ENCODE measurements at regions not wholly inside any gene's neighbourhood (a gene's known extent, or its start where the extent isn't known, plus 50 kb on each side); places are given as distances from the start of the nearest gene placed in this dataset. TPM values are rescaled to one million over a fixed set of nuclear protein-coding genes. Genes with fewer than 3 reads are reported as not detected.
A peak's percentile ranks its signal among the peaks of the same experiment; 100 is the strongest.

DNA sequence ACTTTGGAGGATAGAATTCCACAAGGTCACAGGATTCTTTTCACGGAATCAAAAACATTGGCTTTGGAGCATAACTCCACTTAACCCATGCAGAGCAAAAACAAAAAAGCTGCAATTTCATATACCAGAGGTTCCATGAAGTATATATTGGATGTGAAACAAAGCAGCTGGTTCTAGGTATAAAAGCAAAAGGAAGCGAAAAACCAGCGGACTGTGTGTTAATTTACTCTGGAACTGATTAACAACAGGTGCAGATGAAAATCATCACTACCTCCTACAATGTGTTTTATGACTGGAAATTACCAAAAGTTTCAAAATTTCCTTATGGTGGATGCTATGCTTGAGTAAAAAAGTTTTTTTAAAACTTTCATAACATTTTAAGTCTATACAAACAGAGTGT is 54.4 kb upstream of the LINC00305 start:
- no peak for DNase-seq (ENCODE audit: low read depth)
- no peak overlapping the region for H3K4me3 ChIP-seq (ENCODE audit: low read depth, low read length)
- TF ChIP-seq, protein P1, sequence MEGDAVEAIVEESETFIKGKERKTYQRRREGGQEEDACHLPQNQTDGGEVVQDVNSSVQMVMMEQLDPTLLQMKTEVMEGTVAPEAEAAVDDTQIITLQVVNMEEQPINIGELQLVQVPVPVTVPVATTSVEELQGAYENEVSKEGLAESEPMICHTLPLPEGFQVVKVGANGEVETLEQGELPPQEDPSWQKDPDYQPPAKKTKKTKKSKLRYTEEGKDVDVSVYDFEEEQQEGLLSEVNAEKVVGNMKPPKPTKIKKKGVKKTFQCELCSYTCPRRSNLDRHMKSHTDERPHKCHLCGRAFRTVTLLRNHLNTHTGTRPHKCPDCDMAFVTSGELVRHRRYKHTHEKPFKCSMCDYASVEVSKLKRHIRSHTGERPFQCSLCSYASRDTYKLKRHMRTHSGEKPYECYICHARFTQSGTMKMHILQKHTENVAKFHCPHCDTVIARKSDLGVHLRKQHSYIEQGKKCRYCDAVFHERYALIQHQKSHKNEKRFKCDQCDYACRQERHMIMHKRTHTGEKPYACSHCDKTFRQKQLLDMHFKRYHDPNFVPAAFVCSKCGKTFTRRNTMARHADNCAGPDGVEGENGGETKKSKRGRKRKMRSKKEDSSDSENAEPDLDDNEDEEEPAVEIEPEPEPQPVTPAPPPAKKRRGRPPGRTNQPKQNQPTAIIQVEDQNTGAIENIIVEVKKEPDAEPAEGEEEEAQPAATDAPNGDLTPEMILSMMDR (IDR thresholded peaks at IDR 0.05; ENCODE audit: insufficient read depth, low read depth, low read length), result no peak

DNA sequence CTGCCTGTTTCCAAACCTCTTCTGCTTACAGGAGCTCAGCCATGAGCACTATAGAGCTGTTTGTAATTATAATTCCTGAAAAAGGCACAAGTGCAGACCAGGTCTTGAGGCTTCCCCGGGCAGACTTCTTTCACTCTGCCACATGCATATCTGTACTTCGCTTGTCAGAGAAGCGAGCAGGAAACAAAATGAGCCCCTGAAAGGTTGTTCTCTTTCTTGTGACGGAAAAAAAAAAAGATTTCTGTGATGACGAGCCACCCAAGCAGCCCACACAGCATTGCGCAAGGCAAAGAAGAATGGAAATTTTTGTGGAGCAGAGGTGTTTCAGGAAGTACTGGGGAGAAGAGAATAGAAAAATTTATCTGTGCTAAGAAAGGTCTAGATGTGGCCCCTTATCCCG is 54.0 kb upstream of the LINC00305 start:
- H3K4me3 ChIP-seq (ENCODE audit: low read depth, low read length), result no peak overlapping the region
- DNase-seq (ENCODE audit: low read depth), result peak; percentile 20
- TF ChIP-seq, protein P1 (IDR thresholded peaks at IDR 0.05; ENCODE audit: insufficient read depth, low read depth, low read length), result no peak

DNA sequence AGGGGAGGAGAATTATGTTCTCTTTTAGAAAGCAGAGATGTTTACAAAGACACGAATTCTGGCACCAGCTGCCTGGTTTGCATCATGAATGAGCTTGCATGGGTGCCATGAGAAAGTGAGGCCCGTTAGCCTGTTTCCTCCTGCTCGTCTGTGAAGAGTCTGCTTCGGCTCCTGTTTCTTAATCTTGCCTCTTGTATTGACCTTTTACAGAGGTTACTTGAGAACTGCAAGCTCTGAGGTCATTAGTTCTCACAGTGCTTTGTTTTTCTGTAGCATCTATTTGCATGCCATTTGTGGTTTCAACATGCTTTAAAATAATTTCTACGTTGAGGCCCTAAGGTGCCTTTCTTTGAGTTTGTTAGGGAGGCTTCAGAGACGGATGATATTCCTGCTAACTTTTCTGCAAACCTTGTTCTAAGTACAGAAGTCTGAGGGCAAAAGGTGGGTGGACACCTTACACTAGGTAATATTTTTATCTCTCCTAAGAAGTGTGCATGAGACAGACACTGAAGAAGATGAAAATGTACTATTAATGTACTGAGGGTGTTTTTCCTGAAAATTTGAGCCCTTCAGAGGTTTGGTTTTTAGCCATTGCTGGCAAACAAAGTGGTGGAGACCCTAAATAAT is 53.4 kb upstream of the LINC00305 start:
- TF ChIP-seq, protein P1 (IDR thresholded peaks at IDR 0.05; ENCODE audit: insufficient read depth, low read depth, low read length), result no peak
- no peak overlapping the region for H3K4me3 ChIP-seq (ENCODE audit: low read depth, low read length)
- peak; percentile 25 for DNase-seq (ENCODE audit: low read depth)

DNA sequence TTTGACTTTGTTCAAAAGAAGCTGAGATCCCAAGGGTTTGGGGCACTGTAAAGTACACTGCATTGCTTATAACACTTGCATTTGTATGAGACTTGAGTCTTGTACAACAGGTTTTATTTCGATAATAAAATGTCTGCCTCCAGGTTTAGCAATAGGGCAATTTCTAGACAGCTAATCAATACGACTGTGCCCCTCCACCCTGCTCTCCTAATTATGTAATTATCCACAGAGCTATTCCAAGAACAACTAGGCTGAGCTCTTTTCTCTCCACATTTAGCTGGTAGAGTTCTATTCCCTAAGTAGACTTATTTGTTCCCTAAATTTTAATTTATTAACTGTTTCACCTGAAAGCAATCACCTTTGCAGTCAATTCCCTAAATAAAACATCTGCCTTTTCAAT is 52.9 kb upstream of the LINC00305 start:
- H3K4me3 ChIP-seq (ENCODE audit: low read depth, low read length), result no peak overlapping the region
- TF ChIP-seq, protein P1 (IDR thresholded peaks at IDR 0.05; ENCODE audit: insufficient read depth, low read depth, low read length), result no peak
- DNase-seq (ENCODE audit: low read depth), result no peak

DNA sequence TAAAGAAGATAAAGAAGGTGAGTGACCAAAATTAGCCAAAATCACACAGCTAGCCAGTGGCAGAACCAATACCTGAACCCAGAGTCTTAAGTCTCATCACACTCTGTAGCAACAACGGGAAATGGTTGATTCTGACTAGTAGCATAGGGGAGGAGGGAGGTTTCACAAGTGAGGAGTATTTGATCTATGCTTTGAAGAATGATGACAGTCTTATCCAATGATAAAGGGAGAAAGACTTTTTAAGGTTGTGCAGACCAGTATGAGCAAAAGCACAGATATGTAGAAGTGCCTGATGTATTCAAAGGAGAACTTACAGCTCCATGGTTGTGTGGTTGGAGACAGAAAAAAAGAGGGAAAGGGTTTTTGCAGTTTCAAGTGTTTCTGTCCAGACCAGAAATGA is 50.7 kb upstream of the LINC00305 start:
- no peak for DNase-seq (ENCODE audit: low read depth)
- TF ChIP-seq, protein P1 (IDR thresholded peaks at IDR 0.05; ENCODE audit: insufficient read depth, low read depth, low read length), result no peak
- no peak overlapping the region for H3K4me3 ChIP-seq (ENCODE audit: low read depth, low read length)

Small RNA genes lying in the stretch of these regions (small RNA-seq; reads per million reads assigned to genes)
- gene AC027506.1, result not detected

Data from fibroblast of villous mesenchyme (primary cell).